HCT116 (cell line): ENCODE measurements at regions not wholly inside any gene's neighbourhood (a gene's known extent, or its start where the extent isn't known, plus 50 kb on each side); places are given as distances from the start of the nearest gene placed in this dataset.

ENCODE experiments used
- ATF3 ChIP-seq: IDR thresholded peaks from 2 replicates; pipeline ENCODE4 v1.6.1; 2012
- CEBPB ChIP-seq: IDR thresholded peaks from 2 replicates; pipeline ENCODE4 v1.6.1; 2012; ENCODE audit warnings: low read depth
- CTCF ChIP-seq, 3 experiments: fragments of 200-600 bp in 1 of 3; sonication (generic) in 1 of 3; IDR thresholded peaks in 2 of 3; conservative IDR thresholded peaks in 1 of 3; 2 replicates each; pipeline ENCODE4 v1.5.1; 2012 to 2017; ENCODE audit warnings: low read depth in 2 of 3, low read length in 2 of 3, antibody characterized with exemption in 1 of 3, borderline replicate concordance in 1 of 3, control low read depth in 1 of 3, mild to moderate bottlenecking in 1 of 3, mixed read lengths in 1 of 3, mixed run types in 1 of 3, moderate library complexity in 1 of 3; ENCODE audit not compliant: insufficient read depth in 1 of 3
- EZH2phosphoT487 ChIP-seq: fragments of 200-600 bp; IDR thresholded peaks from 2 replicates; pipeline ENCODE4 v1.6.1; 2018; ENCODE audit warnings: antibody characterized with exemption, borderline replicate concordance
- JUND ChIP-seq: IDR thresholded peaks from 2 replicates; pipeline ENCODE4 v1.6.1; 2012
- MAX ChIP-seq: IDR thresholded peaks from 2 replicates; pipeline ENCODE4 v1.6.1; 2012
- POLR2A ChIP-seq: IDR thresholded peaks from 2 replicates; pipeline ENCODE4 v1.7.0; 2011; ENCODE audit warnings: borderline replicate concordance; ENCODE audit not compliant: insufficient read depth, insufficient read length; ENCODE audit errors: extremely low read depth
- POLR2AphosphoS5 ChIP-seq: IDR thresholded peaks from 2 replicates; pipeline ENCODE4 v1.6.1; 2011; ENCODE audit warnings: mild to moderate bottlenecking, low read depth, low read length, moderate library complexity
- SP1 ChIP-seq: IDR thresholded peaks from 2 replicates; pipeline ENCODE4 v1.6.1; 2012; ENCODE audit warnings: low read depth
- SRF ChIP-seq: IDR thresholded peaks from 2 replicates; pipeline ENCODE4 v1.6.1; 2012; ENCODE audit warnings: low read depth
- YY1 ChIP-seq: IDR thresholded peaks from 2 replicates; pipeline ENCODE4 v1.6.1; 2011; ENCODE audit warnings: low read length, low read depth, moderate library complexity, mild to moderate bottlenecking; ENCODE audit not compliant: insufficient replicate concordance; ENCODE audit errors: extremely low read depth

- TF ChIP-seq POLR2AphosphoS5 (no peak), POLR2A (no peak), CTCF (IDR thresholded peaks at IDR 0.05 in 2 of 3, conservative IDR thresholded peaks at IDR 0.05 in 1 of 3; ENCODE audit: borderline replicate concordance in 1 of 3, insufficient read depth in 1 of 3, low read depth in 2 of 3, low read length in 2 of 3) (no peak), MAX (no peak), SRF (no peak), CEBPB (no peak), YY1 (no peak), JUND (no peak), EZH2phosphoT487 (no peak), ATF3 (no peak), SP1 (no peak)
These were observed 367.3 kb downstream of the ALG10 start for GRCh38 chr12:34389378-34390170.
